ENCODE measurements at regions not wholly inside any gene's neighbourhood (a gene's known extent, or its start where the extent isn't known, plus 50 kb on each side); places are given as distances from the start of the nearest gene placed in this dataset.

- no peak overlapping the region for H3K27ac ChIP-seq
- TF ChIP-seq, protein P1, sequence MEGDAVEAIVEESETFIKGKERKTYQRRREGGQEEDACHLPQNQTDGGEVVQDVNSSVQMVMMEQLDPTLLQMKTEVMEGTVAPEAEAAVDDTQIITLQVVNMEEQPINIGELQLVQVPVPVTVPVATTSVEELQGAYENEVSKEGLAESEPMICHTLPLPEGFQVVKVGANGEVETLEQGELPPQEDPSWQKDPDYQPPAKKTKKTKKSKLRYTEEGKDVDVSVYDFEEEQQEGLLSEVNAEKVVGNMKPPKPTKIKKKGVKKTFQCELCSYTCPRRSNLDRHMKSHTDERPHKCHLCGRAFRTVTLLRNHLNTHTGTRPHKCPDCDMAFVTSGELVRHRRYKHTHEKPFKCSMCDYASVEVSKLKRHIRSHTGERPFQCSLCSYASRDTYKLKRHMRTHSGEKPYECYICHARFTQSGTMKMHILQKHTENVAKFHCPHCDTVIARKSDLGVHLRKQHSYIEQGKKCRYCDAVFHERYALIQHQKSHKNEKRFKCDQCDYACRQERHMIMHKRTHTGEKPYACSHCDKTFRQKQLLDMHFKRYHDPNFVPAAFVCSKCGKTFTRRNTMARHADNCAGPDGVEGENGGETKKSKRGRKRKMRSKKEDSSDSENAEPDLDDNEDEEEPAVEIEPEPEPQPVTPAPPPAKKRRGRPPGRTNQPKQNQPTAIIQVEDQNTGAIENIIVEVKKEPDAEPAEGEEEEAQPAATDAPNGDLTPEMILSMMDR (conservative IDR thresholded peaks at IDR 0.05) = no peak
Observed at GRCh38 chr18:22567794-22568193, 150.1 kb upstream of the CTAGE1 start.

GRCh38 chr18:22570492-22570891 is 152.8 kb upstream of the CTAGE1 start:
- TF ChIP-seq, protein P1 (conservative IDR thresholded peaks at IDR 0.05) = no peak
- no peak overlapping the region for H3K27ac ChIP-seq

DNA sequence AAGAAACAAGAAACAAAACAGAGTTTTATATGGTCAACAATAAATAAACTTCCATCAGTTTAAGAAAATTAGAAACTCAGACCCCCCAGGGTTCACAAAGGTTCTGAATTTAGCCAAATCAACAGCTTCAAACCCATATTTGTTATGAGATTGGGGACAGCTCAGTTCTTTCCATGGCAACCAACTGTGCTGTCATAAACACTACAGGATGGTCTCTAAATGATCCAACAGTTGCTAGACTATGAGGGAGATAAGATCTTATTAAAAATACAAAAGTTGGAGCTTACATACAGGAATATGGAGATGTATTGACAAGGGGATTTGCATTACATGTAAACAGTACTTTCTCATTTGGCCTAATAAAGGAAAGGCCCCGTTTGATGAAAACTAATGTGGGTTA is 154.6 kb upstream of the CTAGE1 start:
- H3K27ac ChIP-seq = no peak overlapping the region
- TF ChIP-seq, protein P1 (conservative IDR thresholded peaks at IDR 0.05) = no peak

DNA sequence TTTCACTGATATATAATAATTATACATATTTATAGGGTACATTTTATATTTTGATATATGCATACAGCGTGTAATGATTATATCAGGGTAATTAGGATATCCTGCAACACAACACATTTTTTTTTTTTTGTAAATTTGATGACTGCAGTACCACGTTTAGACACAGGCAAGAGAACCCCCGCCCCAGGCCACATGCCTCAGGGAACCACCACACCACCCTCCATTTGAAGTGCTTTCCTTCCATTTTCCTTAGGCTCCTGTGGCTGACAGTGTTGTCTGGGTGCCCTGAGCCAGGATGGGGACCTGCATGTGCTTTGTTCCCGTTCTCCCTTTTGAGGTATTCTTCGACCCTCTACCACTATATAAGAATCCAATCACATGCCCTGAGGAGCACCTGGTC is 161.6 kb upstream of the CTAGE1 start:
- no peak overlapping the region for H3K27ac ChIP-seq
- TF ChIP-seq, protein P1 (conservative IDR thresholded peaks at IDR 0.05) = no peak

DNA sequence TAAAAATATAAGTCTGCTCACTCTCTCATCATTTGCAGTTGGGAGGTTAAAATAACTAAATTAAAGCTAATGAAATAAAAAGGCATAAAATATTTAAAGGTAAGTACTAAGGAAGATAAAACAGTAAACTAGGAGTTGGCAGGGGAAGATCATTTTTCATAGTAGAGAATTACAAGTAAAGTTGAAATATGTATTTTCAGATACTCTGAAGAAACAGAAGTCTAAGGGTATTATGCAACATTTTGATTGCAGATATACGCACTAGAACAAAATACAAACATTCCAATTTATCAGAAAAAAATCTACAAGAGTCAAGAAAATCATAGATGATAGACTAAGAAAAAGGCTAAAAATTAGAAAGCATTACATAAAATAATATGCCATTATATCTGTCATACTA is 167.6 kb upstream of the CTAGE1 start:
- H3K27ac ChIP-seq = no peak overlapping the region
- TF ChIP-seq, protein P1 (conservative IDR thresholded peaks at IDR 0.05) = no peak

- TF ChIP-seq, protein P1 (conservative IDR thresholded peaks at IDR 0.05) = no peak
- no peak overlapping the region for H3K27ac ChIP-seq
Observed at GRCh38 chr18:22585821-22586220, 168.1 kb upstream of the CTAGE1 start.

DNA sequence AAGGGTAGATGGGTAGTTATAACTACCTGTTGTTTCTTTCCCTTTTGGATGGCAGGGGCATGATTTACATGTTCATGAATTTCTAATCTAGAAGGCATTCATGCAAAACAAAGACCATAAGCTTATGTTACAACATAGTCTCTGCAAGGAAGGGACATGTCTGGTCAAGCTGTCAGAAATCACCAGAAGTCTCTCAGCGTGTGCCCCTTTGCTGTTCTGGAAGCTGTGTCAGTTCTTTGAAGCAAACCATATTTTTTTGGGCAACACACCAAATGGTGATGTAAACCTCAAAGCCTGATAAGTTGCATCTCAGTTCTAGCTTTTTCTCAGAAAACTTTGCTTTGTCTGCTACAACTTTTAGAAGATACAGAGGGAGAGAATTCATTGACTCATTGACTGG is 173.5 kb upstream of the CTAGE1 start:
- TF ChIP-seq, protein P1 (conservative IDR thresholded peaks at IDR 0.05) = no peak
- no peak overlapping the region for H3K27ac ChIP-seq

Measured in VCaP (cell line).